Neural cell (in vitro differentiated cells): ENCODE measurements at regions not wholly inside any gene's neighbourhood (a gene's known extent, or its start where the extent isn't known, plus 50 kb on each side); places are given as distances from the start of the nearest gene placed in this dataset.

ENCODE experiments used
- H2AFZ ChIP-seq: fragments of 200-600, 300-800 bp; sonication (generic), shearing (Covaris generic); 2 replicates; pipeline ENCODE4 v1.6.0; 2014; ENCODE audit warnings: low read depth, mild to moderate bottlenecking, antibody characterized with exemption, low read length, moderate library complexity
- H3F3A ChIP-seq: fragments of 200-600 bp; shearing (Covaris generic); 2 replicates; pipeline ENCODE4 v1.6.1; 2016; ENCODE audit warnings: mild to moderate bottlenecking, moderate library complexity, mixed read lengths, antibody characterized with exemption, low read length; ENCODE audit not compliant: insufficient read depth, poor library complexity, severe bottlenecking
- H3K27ac ChIP-seq: fragments of 200-600, 300-800 bp; sonication (generic), shearing (Covaris generic); 2 replicates; pipeline ENCODE4 v1.5.1; 2014; ENCODE audit warnings: mild to moderate bottlenecking, low read length, moderate library complexity
- H3K27me3 ChIP-seq: fragments of 300-800, 200-600 bp; sonication (generic), shearing (Covaris generic); 2 replicates; pipeline ENCODE4 v1.6.0; 2014; ENCODE audit warnings: mild to moderate bottlenecking, low read depth, low read length, moderate library complexity; ENCODE audit not compliant: insufficient read depth
- H3K36me3 ChIP-seq: fragments of 300-800, 200-600 bp; sonication (generic), shearing (Covaris generic); 2 replicates; pipeline ENCODE4 v1.5.1; 2014; ENCODE audit warnings: mild to moderate bottlenecking, antibody characterized with exemption, low read length, moderate library complexity; ENCODE audit not compliant: insufficient read depth
- H3K4me2 ChIP-seq: fragments of 300-800, 200-600 bp; sonication (generic), shearing (Covaris generic); 2 replicates; pipeline ENCODE4 v1.6.0; 2014; ENCODE audit warnings: mild to moderate bottlenecking, low read length
- H3K4me3 ChIP-seq: fragments of 300-800, 200-600 bp; sonication (generic), shearing (Covaris generic); 2 replicates; pipeline ENCODE4 v1.5.1; 2014; ENCODE audit warnings: mild to moderate bottlenecking, low read length, moderate library complexity
- H3K79me2 ChIP-seq: fragments of 200-600 bp; shearing (Covaris generic); replicated peaks from 2 replicates; pipeline ENCODE4 v1.6.0; 2014; ENCODE audit warnings: mild to moderate bottlenecking, low read length, moderate library complexity; ENCODE audit not compliant: insufficient read depth
- H3K9ac ChIP-seq: fragments of 300-800, 200-600 bp; sonication (generic), shearing (Covaris generic); 2 replicates; pipeline ENCODE4 v1.6.1; 2016; ENCODE audit warnings: mild to moderate bottlenecking, low read length, mixed read lengths
- H3K9me2 ChIP-seq: fragments of 200-600 bp; shearing (Covaris generic); 2 replicates; pipeline ENCODE4 v1.6.1; 2016; ENCODE audit warnings: mild to moderate bottlenecking, low read length, mixed read lengths; ENCODE audit not compliant: insufficient read depth
- H3K9me3 ChIP-seq: fragments of 200-600, 300-800 bp; sonication (generic), shearing (Covaris generic); 2 replicates; pipeline ENCODE4 v1.6.1; 2016; ENCODE audit warnings: mild to moderate bottlenecking, mixed run types, low read length, moderate library complexity, mixed read lengths
- H4K20me1 ChIP-seq: fragments of 200-600 bp; shearing (Covaris generic); 2 replicates; pipeline ENCODE4 v1.6.1; 2016; ENCODE audit warnings: mild to moderate bottlenecking, mixed run types; ENCODE audit not compliant: insufficient read depth
- EP300 ChIP-seq: fragments of 450-650 bp; conservative IDR thresholded peaks from 2 replicates; pipeline ENCODE4 v1.6.1; 2014; ENCODE audit warnings: antibody characterized with exemption, mild to moderate bottlenecking, moderate library complexity; ENCODE audit not compliant: poor library complexity, severe bottlenecking
- EZH2 ChIP-seq: fragments of 200-600, 300-800 bp; shearing (Covaris generic), sonication (generic); IDR thresholded peaks from 2 replicates; pipeline ENCODE4 v1.6.1; 2014; ENCODE audit warnings: antibody characterized with exemption, low read length, borderline replicate concordance, mild to moderate bottlenecking; ENCODE audit not compliant: insufficient read depth, poor library complexity, severe bottlenecking
- MXI1 ChIP-seq: fragments of 450-650 bp; conservative IDR thresholded peaks from 2 replicates; pipeline ENCODE4 v1.6.1; 2014; ENCODE audit warnings: antibody characterized with exemption, mild to moderate bottlenecking; ENCODE audit not compliant: poor library complexity, severe bottlenecking
- POLR2AphosphoS5 ChIP-seq: IDR thresholded peaks from 2 replicates; pipeline ENCODE4 v1.6.1; 2012
- RAD21 ChIP-seq: fragments of 450-650 bp; conservative IDR thresholded peaks from 2 replicates; pipeline ENCODE4 v1.6.1; 2014; ENCODE audit warnings: antibody characterized with exemption, mild to moderate bottlenecking, moderate library complexity
- SMC3 ChIP-seq: fragments of 450-650 bp; conservative IDR thresholded peaks from 2 replicates; pipeline ENCODE4 v1.6.1; 2014; ENCODE audit warnings: antibody characterized with exemption, mild to moderate bottlenecking, moderate library complexity; ENCODE audit not compliant: poor library complexity
- TAF1 ChIP-seq: IDR thresholded peaks from 2 replicates; pipeline ENCODE4 v1.6.1; 2012; ENCODE audit warnings: low read depth
- TF ChIP-seq, protein P1 (sequence below): IDR thresholded peaks from 2 replicates; pipeline ENCODE4 v1.6.1; 2012; ENCODE audit warnings: borderline replicate concordance
- TF ChIP-seq, protein P2 (sequence below): fragments of 450-650 bp; IDR thresholded peaks from 2 replicates; pipeline ENCODE4 v1.5.1; 2014; ENCODE audit warnings: antibody characterized with exemption, mild to moderate bottlenecking, moderate library complexity; ENCODE audit not compliant: poor library complexity, severe bottlenecking

DNA sequence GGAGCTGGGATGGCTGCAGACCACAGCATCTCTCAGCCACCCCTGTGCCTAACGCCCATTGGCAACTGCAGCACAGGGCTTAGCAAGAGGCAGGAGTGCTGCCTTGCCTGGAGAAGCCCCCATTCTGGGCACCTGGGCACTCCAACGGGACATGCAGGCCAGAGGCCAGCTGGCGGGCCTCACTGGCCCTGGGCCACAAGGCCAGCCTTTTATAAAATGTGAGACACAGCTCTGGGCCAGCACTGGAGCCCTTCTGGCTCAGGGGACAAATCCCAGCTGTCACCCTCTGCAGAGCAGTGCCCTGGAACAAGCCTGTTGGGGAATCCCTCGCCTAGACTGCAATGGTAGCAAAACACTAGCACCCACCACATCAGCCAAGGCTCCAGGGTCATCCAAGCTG is 171.8 kb downstream of the WSCD1 start:
- Histone ChIP-seq H3F3A (no peaks in the 10 kb centered on the region), H3K36me3 (no peaks in the 10 kb centered on the region), H3K9me3 (no peaks in the 10 kb centered on the region), H3K27ac (no peak overlapping the region), H4K20me1 (no peaks in the 10 kb centered on the region), H3K4me3 (no peak overlapping the region), H2AFZ (no peak overlapping the region), H3K9ac (no peak overlapping the region), H3K27me3 (no peaks in the 10 kb centered on the region), H3K4me2 (no peak overlapping the region), H3K9me2 (no peaks in the 10 kb centered on the region), H3K79me2 (no peaks in the 10 kb centered on the region)
- TF ChIP-seq POLR2AphosphoS5 (no peak), SMC3 (no peak), RAD21 (no peak), EP300 (no peak), MXI1 (no peak), TAF1 (no peak), EZH2 (no peak)
- TF ChIP-seq, protein P1, sequence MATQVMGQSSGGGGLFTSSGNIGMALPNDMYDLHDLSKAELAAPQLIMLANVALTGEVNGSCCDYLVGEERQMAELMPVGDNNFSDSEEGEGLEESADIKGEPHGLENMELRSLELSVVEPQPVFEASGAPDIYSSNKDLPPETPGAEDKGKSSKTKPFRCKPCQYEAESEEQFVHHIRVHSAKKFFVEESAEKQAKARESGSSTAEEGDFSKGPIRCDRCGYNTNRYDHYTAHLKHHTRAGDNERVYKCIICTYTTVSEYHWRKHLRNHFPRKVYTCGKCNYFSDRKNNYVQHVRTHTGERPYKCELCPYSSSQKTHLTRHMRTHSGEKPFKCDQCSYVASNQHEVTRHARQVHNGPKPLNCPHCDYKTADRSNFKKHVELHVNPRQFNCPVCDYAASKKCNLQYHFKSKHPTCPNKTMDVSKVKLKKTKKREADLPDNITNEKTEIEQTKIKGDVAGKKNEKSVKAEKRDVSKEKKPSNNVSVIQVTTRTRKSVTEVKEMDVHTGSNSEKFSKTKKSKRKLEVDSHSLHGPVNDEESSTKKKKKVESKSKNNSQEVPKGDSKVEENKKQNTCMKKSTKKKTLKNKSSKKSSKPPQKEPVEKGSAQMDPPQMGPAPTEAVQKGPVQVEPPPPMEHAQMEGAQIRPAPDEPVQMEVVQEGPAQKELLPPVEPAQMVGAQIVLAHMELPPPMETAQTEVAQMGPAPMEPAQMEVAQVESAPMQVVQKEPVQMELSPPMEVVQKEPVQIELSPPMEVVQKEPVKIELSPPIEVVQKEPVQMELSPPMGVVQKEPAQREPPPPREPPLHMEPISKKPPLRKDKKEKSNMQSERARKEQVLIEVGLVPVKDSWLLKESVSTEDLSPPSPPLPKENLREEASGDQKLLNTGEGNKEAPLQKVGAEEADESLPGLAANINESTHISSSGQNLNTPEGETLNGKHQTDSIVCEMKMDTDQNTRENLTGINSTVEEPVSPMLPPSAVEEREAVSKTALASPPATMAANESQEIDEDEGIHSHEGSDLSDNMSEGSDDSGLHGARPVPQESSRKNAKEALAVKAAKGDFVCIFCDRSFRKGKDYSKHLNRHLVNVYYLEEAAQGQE = no peak
- TF ChIP-seq, protein P2, sequence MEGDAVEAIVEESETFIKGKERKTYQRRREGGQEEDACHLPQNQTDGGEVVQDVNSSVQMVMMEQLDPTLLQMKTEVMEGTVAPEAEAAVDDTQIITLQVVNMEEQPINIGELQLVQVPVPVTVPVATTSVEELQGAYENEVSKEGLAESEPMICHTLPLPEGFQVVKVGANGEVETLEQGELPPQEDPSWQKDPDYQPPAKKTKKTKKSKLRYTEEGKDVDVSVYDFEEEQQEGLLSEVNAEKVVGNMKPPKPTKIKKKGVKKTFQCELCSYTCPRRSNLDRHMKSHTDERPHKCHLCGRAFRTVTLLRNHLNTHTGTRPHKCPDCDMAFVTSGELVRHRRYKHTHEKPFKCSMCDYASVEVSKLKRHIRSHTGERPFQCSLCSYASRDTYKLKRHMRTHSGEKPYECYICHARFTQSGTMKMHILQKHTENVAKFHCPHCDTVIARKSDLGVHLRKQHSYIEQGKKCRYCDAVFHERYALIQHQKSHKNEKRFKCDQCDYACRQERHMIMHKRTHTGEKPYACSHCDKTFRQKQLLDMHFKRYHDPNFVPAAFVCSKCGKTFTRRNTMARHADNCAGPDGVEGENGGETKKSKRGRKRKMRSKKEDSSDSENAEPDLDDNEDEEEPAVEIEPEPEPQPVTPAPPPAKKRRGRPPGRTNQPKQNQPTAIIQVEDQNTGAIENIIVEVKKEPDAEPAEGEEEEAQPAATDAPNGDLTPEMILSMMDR = no peak

DNA sequence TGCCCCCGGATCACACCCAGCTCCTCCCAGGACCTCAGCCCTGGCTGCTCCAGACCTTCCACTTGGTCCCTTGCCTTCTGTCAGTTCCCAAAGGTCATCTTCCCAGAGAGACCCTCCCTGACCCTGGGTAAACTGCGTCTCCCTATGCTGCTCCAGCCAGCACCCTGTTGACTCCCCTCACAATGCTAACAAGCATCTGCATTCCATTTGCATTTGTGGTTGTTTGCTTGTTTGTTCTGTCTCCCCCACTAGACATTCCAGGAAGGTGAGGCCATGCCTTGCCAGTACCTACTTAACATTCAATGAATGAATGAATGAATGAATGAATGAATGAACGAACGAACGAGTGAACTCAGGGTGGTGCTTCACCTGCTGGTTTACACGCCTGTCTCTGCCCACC is 171.2 kb downstream of the WSCD1 start:
- no peaks in the 10 kb centered on the region for H3K9me3 ChIP-seq
- H3K9ac ChIP-seq = no peak overlapping the region
- H3K4me3 ChIP-seq = no peak overlapping the region
- H3K79me2 ChIP-seq = no peaks in the 10 kb centered on the region
- H3K36me3 ChIP-seq = no peaks in the 10 kb centered on the region
- H3F3A ChIP-seq = no peaks in the 10 kb centered on the region
- no peaks in the 10 kb centered on the region for H3K27me3 ChIP-seq
- no peak for TF ChIP-seq SMC3
- TF ChIP-seq, protein P1 = no peak
- TF ChIP-seq EZH2 = no peak
- no peak for TF ChIP-seq RAD21
- no peak overlapping the region for H3K4me2 ChIP-seq
- H3K9me2 ChIP-seq = no peaks in the 10 kb centered on the region
- no peak overlapping the region for H3K27ac ChIP-seq
- H4K20me1 ChIP-seq = no peaks in the 10 kb centered on the region
- H2AFZ ChIP-seq = no peak overlapping the region
